ENCODE measurements at regions not wholly inside any gene's neighbourhood (a gene's known extent, or its start where the extent isn't known, plus 50 kb on each side); places are given as distances from the start of the nearest gene placed in this dataset.
"Not testable (repeated sequence)": the region's sequence is repeated elsewhere in the genome, so short reads cannot be mapped to it uniquely, and the experiment has no call there.

DNA sequence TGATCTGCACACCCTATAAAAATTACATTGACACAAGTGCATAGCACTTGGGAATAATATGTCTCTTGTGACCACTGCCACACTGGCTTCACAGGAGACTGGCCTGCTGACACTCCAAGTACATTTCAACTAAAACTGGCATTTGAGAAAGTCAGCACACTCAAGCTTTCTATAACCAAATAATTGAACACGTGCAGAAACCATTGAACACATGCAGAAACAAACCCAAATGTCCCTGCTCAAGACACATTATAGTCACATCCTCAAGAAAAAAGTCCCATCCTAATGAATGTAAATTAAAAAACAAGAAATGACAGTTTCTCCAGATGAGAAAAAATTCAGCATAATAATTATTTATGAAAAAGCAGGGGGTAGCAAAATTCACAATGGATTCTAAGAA is 1859.1 kb upstream of the PCDH20 start:
- in situ Hi-C loops (cut with HindIII; ENCODE audit: low sequenced_read_pairs), result no loop called here
- TF ChIP-seq, protein P1, sequence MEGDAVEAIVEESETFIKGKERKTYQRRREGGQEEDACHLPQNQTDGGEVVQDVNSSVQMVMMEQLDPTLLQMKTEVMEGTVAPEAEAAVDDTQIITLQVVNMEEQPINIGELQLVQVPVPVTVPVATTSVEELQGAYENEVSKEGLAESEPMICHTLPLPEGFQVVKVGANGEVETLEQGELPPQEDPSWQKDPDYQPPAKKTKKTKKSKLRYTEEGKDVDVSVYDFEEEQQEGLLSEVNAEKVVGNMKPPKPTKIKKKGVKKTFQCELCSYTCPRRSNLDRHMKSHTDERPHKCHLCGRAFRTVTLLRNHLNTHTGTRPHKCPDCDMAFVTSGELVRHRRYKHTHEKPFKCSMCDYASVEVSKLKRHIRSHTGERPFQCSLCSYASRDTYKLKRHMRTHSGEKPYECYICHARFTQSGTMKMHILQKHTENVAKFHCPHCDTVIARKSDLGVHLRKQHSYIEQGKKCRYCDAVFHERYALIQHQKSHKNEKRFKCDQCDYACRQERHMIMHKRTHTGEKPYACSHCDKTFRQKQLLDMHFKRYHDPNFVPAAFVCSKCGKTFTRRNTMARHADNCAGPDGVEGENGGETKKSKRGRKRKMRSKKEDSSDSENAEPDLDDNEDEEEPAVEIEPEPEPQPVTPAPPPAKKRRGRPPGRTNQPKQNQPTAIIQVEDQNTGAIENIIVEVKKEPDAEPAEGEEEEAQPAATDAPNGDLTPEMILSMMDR (IDR thresholded peaks at IDR 0.05; ENCODE audit: low read depth, low read length, missing control alignments), result no peak
- DNase-seq (ENCODE audit: low read depth), result no peak
- H3K4me3 ChIP-seq (ENCODE audit: low read depth, low read length), result no peak overlapping the region

DNA sequence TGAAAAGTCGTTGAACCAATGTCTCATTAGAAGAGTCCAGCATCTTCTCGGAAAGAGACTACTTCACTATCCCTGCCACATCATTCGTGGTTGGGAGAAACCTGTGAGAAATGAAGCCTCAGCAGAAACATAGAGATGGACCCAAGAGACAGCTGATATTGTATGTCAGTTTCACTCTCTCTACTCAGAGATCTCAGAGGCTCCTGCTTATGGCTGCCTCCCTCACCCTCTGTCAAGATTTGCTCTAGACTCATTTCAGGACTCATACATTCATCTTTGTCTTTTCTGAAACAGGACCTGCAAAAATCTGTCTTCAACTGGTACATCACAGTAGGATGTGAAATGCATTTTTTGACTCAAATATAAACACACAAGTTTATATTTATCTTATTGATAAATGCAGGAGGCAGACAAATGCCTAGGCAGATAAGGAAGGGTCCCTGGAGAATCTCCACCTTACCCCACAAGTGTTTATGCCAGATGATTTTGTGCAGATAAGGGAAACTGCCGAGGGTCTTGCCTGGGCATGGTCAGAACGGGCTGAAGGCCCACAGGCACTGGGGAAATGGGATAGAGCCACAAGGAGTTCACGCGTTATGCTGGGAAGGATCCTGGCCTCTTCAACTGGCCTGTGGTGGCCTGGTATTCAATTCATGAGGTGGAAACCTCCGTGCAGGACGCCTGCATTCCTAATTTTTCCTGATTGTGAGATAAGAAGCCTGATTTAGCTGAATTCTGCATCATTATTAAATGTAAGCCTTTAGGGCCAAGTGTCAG is 1834.0 kb upstream of the PCDH20 start:
- DNase-seq (ENCODE audit: low read depth), result no peak
- in situ Hi-C loops (cut with HindIII; ENCODE audit: low sequenced_read_pairs), result no loop called here
- TF ChIP-seq, protein P1 (IDR thresholded peaks at IDR 0.05; ENCODE audit: low read depth, low read length, missing control alignments), result no peak
- H3K4me3 ChIP-seq (ENCODE audit: low read depth, low read length), result no peak overlapping the region

DNA sequence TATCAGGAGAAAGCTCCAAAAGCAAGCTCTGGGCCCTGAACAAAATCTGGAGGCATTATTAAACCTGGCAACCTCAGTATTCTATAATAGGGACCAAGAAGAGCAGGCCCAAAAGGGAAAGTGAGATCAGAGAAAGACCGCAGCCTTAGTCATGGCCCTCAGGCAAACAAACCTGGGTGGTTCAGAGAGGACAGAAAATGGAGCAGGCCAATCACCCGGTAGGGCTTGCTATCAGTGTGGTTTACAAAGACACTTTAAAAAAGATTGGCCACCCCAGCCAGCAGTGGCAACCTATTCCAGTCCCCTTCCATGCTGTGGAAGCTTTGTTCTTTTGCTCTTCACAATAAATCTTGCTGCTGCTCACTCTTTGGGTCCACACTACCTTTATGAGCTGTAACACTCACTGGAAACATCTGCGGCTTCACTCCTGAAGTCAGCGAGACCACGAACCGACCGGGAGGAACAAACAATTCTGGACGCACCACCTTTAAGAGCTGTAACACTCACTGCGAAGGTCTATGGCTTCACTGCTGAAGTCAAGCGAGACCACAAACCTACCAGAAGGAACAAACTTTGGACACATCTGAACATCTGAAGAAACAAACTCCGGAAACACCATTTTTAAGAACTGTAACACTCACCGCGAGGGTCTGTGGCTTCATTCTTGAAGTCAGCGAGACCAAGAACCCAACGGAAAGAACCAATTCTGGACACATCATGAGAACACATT is 1821.2 kb upstream of the PCDH20 start:
- H3K4me3 ChIP-seq (ENCODE audit: low read depth, low read length); DNase-seq (ENCODE audit: low read depth); in situ Hi-C loops (cut with HindIII; ENCODE audit: low sequenced_read_pairs): not testable (repeated sequence)

DNA sequence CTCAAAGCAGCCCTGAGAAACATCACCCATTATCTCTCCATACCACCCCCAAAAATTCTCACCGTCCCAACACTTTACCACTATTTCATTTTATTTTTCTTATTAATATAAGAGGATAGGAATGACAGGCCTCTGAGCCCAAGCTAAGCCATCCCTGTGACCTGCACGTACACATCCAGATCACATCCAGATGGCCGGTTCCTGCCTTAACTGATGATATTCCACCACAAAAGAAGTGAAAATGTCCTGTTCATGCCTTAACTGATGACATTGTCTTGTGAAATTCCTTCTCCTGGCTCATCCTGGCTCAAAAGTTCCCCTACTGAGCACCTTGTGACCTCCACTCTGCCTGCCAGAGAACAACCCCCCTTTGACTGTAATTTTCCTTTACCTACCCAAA is 1802.9 kb upstream of the PCDH20 start:
- H3K4me3 ChIP-seq (ENCODE audit: low read depth, low read length); in situ Hi-C loops (cut with HindIII; ENCODE audit: low sequenced_read_pairs); DNase-seq (ENCODE audit: low read depth): not testable (repeated sequence)

DNA sequence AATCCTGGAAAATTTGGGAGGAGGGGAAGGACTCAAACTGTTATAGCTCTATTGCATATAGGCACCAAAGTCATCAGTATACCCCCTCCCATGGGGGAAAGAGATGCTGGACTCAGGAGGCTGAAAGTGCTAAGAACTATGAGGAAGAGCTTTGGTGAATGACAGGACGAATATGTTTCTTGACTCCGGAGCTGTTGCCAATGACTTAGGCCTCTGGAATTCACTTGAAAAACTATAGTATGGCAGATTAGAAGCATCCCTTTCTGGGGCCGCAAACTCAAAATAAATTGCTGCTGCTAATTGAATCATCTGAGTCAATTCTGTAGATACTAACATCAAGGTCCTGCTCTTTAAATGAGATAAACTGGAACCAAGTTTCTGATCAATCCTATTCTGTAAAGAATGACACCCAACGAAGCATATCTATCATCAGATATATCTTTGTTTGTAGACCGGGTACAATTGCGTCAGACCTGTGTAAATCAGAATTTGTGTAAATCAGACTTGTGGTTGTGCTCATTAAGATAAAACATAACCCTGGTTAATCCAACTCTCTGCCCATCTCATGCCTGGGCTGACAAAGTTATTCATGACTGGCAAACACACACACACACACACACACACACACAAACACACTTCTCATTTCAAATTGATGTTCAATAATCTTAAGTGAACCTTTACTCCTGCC is 1793.8 kb upstream of the PCDH20 start:
- no peak for DNase-seq (ENCODE audit: low read depth)
- TF ChIP-seq, protein P1 (IDR thresholded peaks at IDR 0.05; ENCODE audit: low read depth, low read length, missing control alignments), result no peak
- in situ Hi-C loops (cut with HindIII; ENCODE audit: low sequenced_read_pairs), result no loop called here
- no peak overlapping the region for H3K4me3 ChIP-seq (ENCODE audit: low read depth, low read length)

DNA sequence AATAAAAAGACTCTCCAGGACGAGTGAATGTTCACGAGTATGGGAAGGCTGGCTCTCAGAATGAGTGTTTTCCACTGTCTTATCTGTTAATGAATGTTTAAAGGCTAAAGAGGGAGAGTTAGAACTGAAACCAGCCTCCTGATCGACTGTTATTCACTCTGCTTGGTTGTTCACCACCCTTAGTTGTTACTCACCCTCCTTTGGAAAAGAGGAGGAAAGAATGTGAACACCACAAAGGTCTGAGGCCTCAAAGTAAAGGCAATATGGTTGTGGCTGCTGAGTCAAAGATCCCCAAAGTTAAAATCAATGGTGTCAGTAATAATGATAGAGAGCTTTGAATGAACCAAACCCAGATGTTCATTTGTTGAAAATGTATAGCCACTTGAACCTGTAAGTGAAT is 1793.2 kb upstream of the PCDH20 start:
- DNase-seq (ENCODE audit: low read depth), result no peak
- TF ChIP-seq, protein P1 (IDR thresholded peaks at IDR 0.05; ENCODE audit: low read depth, low read length, missing control alignments), result no peak
- in situ Hi-C loops (cut with HindIII; ENCODE audit: low sequenced_read_pairs), result no loop called here
- H3K4me3 ChIP-seq (ENCODE audit: low read depth, low read length), result no peak overlapping the region

DNA sequence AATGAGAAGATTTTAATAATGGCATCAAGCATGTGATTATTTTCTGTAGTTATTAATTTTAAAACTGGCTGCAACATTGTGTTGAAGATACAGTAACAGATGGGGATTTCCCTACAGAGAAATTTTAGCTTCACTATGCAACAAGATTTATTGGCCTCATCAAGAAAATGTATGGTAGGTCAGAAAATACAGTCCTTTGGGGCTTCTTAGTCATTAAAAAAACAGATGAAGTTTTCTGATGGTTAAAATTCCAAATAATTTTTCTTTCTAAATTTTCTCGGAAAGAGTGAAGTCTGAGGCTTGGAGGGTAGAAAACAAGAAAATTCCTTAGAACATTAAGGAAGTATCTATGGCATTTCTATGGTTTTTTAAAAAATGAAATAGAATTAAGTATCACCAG is 1790.8 kb upstream of the PCDH20 start:
- TF ChIP-seq, protein P1 (IDR thresholded peaks at IDR 0.05; ENCODE audit: low read depth, low read length, missing control alignments), result no peak

More for the DNA sequence above, 1790.8 kb upstream of the PCDH20 start:
- no peak overlapping the region for H3K4me3 ChIP-seq (ENCODE audit: low read depth, low read length)
- in situ Hi-C loops (cut with HindIII; ENCODE audit: low sequenced_read_pairs), result no loop called here
- DNase-seq (ENCODE audit: low read depth), result no peak
